Fibroblast of lung (primary cell): ENCODE measurements at regions not wholly inside any gene's neighbourhood (a gene's known extent, or its start where the extent isn't known, plus 50 kb on each side); places are given as distances from the start of the nearest gene placed in this dataset.

Experiments
- EZH2 ChIP-seq: IDR thresholded peaks from 2 replicates; pipeline ENCODE4 v1.5.1; 2012; ENCODE audit warnings: low read length, control low read depth, mild to moderate bottlenecking; ENCODE audit errors: missing control alignments
- TF ChIP-seq, protein P1 (sequence below), 2 donors: IDR thresholded peaks in 1 of 2; conservative IDR thresholded peaks in 1 of 2; 1 replicate in 1 of 2; 2 replicates in 1 of 2; pipeline ENCODE4 v1.5.1; 2011 to 2012; ENCODE audit warnings: low read length in 2 of 2, control low read depth in 1 of 2, inconsistent platforms in 1 of 2, low read depth in 1 of 2, mild to moderate bottlenecking in 1 of 2

GRCh38 chr6:44538131-44538806 is 150.8 kb downstream of the CDC5L start:
- TF ChIP-seq, protein P1, sequence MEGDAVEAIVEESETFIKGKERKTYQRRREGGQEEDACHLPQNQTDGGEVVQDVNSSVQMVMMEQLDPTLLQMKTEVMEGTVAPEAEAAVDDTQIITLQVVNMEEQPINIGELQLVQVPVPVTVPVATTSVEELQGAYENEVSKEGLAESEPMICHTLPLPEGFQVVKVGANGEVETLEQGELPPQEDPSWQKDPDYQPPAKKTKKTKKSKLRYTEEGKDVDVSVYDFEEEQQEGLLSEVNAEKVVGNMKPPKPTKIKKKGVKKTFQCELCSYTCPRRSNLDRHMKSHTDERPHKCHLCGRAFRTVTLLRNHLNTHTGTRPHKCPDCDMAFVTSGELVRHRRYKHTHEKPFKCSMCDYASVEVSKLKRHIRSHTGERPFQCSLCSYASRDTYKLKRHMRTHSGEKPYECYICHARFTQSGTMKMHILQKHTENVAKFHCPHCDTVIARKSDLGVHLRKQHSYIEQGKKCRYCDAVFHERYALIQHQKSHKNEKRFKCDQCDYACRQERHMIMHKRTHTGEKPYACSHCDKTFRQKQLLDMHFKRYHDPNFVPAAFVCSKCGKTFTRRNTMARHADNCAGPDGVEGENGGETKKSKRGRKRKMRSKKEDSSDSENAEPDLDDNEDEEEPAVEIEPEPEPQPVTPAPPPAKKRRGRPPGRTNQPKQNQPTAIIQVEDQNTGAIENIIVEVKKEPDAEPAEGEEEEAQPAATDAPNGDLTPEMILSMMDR (conservative IDR thresholded peaks at IDR 0.05 in 1 of 2, IDR thresholded peaks at IDR 0.05 in 1 of 2; ENCODE audit: low read depth in 1 of 2, low read length in 2 of 2), result no peak
- TF ChIP-seq EZH2, result no peak
